ENCODE measurements at regions not wholly inside any gene's neighbourhood (a gene's known extent, or its start where the extent isn't known, plus 50 kb on each side); places are given as distances from the start of the nearest gene placed in this dataset.

DNA sequence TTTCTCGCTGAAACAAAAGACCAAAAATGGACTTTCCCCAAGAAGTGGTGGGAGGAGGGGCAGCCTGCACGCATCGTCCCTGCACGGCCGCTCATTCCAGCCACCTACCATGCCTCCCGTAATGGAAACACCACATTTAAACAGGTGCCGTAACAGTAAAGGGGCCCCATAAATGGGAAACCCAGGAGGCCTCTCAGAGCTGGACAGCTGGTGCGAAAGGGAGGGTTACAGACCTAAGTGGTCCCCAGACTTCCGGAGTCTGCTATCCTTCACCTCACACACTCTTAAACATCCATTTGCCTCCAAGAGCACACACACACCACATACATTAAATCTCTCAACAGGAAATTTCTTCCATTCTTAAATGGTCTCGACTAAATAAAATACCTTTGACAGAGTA lies 120.7 kb upstream of the SOD1 start:
- Histone ChIP-seq H3K36me3 (ENCODE audit: insufficient read depth, low read length) (no peaks in the 10 kb centered on the region), H3K79me2 (ENCODE audit: insufficient read depth, low read length) (no peaks in the 10 kb centered on the region), H3K9me3 (ENCODE audit: insufficient read depth, low read depth, low read length) (no peaks in the 10 kb centered on the region), H3K4me2 (ENCODE audit: low read length) (no peak overlapping the region), H3K4me1 (ENCODE audit: insufficient read depth, low read length) (peaks cover 2% of the 10 kb centered on the region), H3K9ac (ENCODE audit: low read length) (no peak overlapping the region), H4K20me1 (ENCODE audit: insufficient read depth, low read length) (no peaks in the 10 kb centered on the region), H3K27ac (ENCODE audit: low read depth, low read length) (no peak overlapping the region), H3K27me3 (ENCODE audit: insufficient read depth, low read length) (no peaks in the 10 kb centered on the region), H3K4me3 (ENCODE audit: insufficient read depth, low read depth, low read length) (no peak overlapping the region), H2AFZ (ENCODE audit: low read depth, low read length) (no peak overlapping the region)
- TF ChIP-seq, protein P1, sequence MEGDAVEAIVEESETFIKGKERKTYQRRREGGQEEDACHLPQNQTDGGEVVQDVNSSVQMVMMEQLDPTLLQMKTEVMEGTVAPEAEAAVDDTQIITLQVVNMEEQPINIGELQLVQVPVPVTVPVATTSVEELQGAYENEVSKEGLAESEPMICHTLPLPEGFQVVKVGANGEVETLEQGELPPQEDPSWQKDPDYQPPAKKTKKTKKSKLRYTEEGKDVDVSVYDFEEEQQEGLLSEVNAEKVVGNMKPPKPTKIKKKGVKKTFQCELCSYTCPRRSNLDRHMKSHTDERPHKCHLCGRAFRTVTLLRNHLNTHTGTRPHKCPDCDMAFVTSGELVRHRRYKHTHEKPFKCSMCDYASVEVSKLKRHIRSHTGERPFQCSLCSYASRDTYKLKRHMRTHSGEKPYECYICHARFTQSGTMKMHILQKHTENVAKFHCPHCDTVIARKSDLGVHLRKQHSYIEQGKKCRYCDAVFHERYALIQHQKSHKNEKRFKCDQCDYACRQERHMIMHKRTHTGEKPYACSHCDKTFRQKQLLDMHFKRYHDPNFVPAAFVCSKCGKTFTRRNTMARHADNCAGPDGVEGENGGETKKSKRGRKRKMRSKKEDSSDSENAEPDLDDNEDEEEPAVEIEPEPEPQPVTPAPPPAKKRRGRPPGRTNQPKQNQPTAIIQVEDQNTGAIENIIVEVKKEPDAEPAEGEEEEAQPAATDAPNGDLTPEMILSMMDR (IDR thresholded peaks at IDR 0.05; ENCODE audit: insufficient read depth, low read depth, low read length), result no peak
- TF ChIP-seq EZH2 (IDR thresholded peaks at IDR 0.05; ENCODE audit: insufficient read depth, low read length), result no peak
- FAIRE-seq (no peak), DNase-seq (ENCODE audit: low read depth) (no peak)
- H3K27ac Mint-ChIP-seq (ENCODE audit: unreplicated experiment), result no peak overlapping the region
- no peaks in the 10 kb centered on the region for H3K27me3 Mint-ChIP-seq (ENCODE audit: low read depth, unreplicated experiment)
- no peaks in the 10 kb centered on the region for H3K36me3 Mint-ChIP-seq (ENCODE audit: low read depth, unreplicated experiment)
- H3K9me3 Mint-ChIP-seq (ENCODE audit: unreplicated experiment), result no peaks in the 10 kb centered on the region
- H3K4me3 Mint-ChIP-seq (ENCODE audit: unreplicated experiment), result no peak overlapping the region
- H3K4me1 Mint-ChIP-seq (ENCODE audit: low read depth, unreplicated experiment), result no peaks in the 10 kb centered on the region

DNA sequence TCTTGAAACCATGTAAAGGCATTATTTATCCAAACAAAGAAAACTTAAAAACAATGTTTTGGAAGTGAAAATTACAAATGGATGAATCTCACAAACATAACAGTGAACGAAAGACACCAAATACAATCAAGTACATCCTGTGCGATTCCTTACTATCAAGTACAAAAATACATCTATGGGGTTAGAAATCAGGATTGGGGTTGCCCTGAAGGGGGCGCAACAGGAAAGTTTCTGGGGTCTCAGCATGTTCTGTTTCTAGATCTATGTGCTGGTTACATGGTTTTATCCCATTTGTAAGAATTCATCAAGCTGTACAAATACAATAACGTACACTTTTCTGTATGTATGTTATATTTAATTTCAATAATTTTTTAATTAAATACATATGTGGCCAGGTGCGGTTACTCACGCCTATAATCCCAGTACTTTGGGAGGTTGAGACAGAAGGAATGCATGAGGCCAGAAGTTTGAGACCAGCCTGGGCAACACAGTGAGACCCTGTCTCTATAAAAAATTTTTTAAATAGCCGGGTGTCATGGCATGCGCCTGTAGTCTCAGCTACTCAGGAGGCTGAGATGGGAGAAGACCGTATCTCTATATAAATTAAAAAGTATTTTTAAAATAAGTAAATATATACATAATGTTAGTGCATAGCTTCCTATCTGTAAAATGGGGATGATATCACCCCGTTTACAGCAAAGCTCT lies 121.5 kb upstream of the SOD1 start:
- no peak for FAIRE-seq
- Histone ChIP-seq H3K36me3 (ENCODE audit: insufficient read depth, low read length) (no peaks in the 10 kb centered on the region), H3K4me3 (ENCODE audit: insufficient read depth, low read depth, low read length) (no peak overlapping the region), H2AFZ (ENCODE audit: low read depth, low read length) (no peak overlapping the region), H3K4me2 (ENCODE audit: low read length) (no peak overlapping the region), H3K27ac (ENCODE audit: low read depth, low read length) (no peak overlapping the region), H3K4me1 (ENCODE audit: insufficient read depth, low read length) (peaks cover 2% of the 10 kb centered on the region), H4K20me1 (ENCODE audit: insufficient read depth, low read length) (no peaks in the 10 kb centered on the region), H3K79me2 (ENCODE audit: insufficient read depth, low read length) (no peaks in the 10 kb centered on the region), H3K27me3 (ENCODE audit: insufficient read depth, low read length) (no peaks in the 10 kb centered on the region), H3K9me3 (ENCODE audit: insufficient read depth, low read depth, low read length) (no peaks in the 10 kb centered on the region), H3K9ac (ENCODE audit: low read length) (no peak overlapping the region)
- no peaks in the 10 kb centered on the region for H3K4me1 Mint-ChIP-seq (ENCODE audit: low read depth, unreplicated experiment)
- no peaks in the 10 kb centered on the region for H3K36me3 Mint-ChIP-seq (ENCODE audit: low read depth, unreplicated experiment)
- DNase-seq (ENCODE audit: low read depth), result no peak
- no peak overlapping the region for H3K27ac Mint-ChIP-seq (ENCODE audit: unreplicated experiment)
- no peaks in the 10 kb centered on the region for H3K9me3 Mint-ChIP-seq (ENCODE audit: unreplicated experiment)
- H3K4me3 Mint-ChIP-seq (ENCODE audit: unreplicated experiment), result no peak overlapping the region
- H3K27me3 Mint-ChIP-seq (ENCODE audit: low read depth, unreplicated experiment), result no peaks in the 10 kb centered on the region
- TF ChIP-seq EZH2 (IDR thresholded peaks at IDR 0.05; ENCODE audit: insufficient read depth, low read length), result no peak
- TF ChIP-seq, protein P1 (IDR thresholded peaks at IDR 0.05; ENCODE audit: insufficient read depth, low read depth, low read length), result peak; percentile 6

DNA sequence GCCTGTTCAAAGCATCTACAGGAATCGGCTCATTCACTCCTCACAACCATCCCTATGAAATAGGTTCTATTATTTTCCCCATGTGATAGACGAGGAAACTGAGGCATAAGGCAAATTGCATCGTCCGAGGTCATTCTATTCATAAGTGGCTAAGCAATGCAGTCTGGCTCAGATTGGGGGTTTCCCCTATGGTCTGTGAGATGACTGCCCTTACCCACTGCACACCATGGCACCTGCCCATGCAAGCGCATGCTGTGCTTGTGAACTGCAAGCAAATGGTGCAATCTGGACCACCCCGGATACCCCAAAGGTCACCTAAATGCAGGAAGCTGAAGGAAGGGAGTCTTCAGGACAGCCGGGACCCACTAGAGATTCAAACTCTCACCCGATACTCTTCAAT lies 123.4 kb upstream of the SOD1 start:
- Mint-ChIP-seq H3K4me3 (ENCODE audit: unreplicated experiment) (no peak overlapping the region), H3K27me3 (ENCODE audit: low read depth, unreplicated experiment) (no peaks in the 10 kb centered on the region), H3K9me3 (ENCODE audit: unreplicated experiment) (no peaks in the 10 kb centered on the region), H3K4me1 (ENCODE audit: low read depth, unreplicated experiment) (peaks cover 4% of the 10 kb centered on the region), H3K36me3 (ENCODE audit: low read depth, unreplicated experiment) (no peaks in the 10 kb centered on the region), H3K27ac (ENCODE audit: unreplicated experiment) (no peak overlapping the region)
- H2AFZ ChIP-seq (ENCODE audit: low read depth, low read length), result no peak overlapping the region
- no peak overlapping the region for H3K4me3 ChIP-seq (ENCODE audit: insufficient read depth, low read depth, low read length)
- no peak for DNase-seq (ENCODE audit: low read depth)
- H3K27me3 ChIP-seq (ENCODE audit: insufficient read depth, low read length), result no peaks in the 10 kb centered on the region
- no peak overlapping the region for H3K9ac ChIP-seq (ENCODE audit: low read length)
- no peaks in the 10 kb centered on the region for H3K4me1 ChIP-seq (ENCODE audit: insufficient read depth, low read length)
- no peaks in the 10 kb centered on the region for H3K9me3 ChIP-seq (ENCODE audit: insufficient read depth, low read depth, low read length)
- TF ChIP-seq, protein P1 (IDR thresholded peaks at IDR 0.05; ENCODE audit: insufficient read depth, low read depth, low read length), result no peak
- no peak for TF ChIP-seq EZH2 (IDR thresholded peaks at IDR 0.05; ENCODE audit: insufficient read depth, low read length)
- H3K4me2 ChIP-seq (ENCODE audit: low read length), result no peak overlapping the region
- no peaks in the 10 kb centered on the region for H3K79me2 ChIP-seq (ENCODE audit: insufficient read depth, low read length)
- FAIRE-seq, result no peak
- no peaks in the 10 kb centered on the region for H3K36me3 ChIP-seq (ENCODE audit: insufficient read depth, low read length)
- no peak overlapping the region for H3K27ac ChIP-seq (ENCODE audit: low read depth, low read length)
- no peaks in the 10 kb centered on the region for H4K20me1 ChIP-seq (ENCODE audit: insufficient read depth, low read length)

All from astrocyte (in vitro differentiated cells and primary cell).